Lower leg skin (tissue), 3 donors: ENCODE measurements at regions not wholly inside any gene's neighbourhood (a gene's known extent, or its start where the extent isn't known, plus 50 kb on each side); places are given as distances from the start of the nearest gene placed in this dataset.
"Not testable (repeated sequence)": the region's sequence is repeated elsewhere in the genome, so short reads cannot be mapped to it uniquely, and the experiment has no call there.

Experiments
- POLR2A ChIP-seq, 2 donors: fragments of 450-650 bp; IDR thresholded peaks; one replicate each; pipeline ENCODE4 v1.6.1; 2016 to 2017; ENCODE audit warnings: antibody characterized with exemption in 2 of 2, mild to moderate bottlenecking in 1 of 2, moderate library complexity in 1 of 2
- TF ChIP-seq, protein P1 (sequence below), 3 donors: fragments of 450-650 bp; IDR thresholded peaks; one replicate each; pipeline ENCODE4 v1.5.1; 2016; ENCODE audit warnings: antibody characterized with exemption in 3 of 3, mild to moderate bottlenecking in 3 of 3, moderate library complexity in 2 of 3

- TF ChIP-seq, protein P1, sequence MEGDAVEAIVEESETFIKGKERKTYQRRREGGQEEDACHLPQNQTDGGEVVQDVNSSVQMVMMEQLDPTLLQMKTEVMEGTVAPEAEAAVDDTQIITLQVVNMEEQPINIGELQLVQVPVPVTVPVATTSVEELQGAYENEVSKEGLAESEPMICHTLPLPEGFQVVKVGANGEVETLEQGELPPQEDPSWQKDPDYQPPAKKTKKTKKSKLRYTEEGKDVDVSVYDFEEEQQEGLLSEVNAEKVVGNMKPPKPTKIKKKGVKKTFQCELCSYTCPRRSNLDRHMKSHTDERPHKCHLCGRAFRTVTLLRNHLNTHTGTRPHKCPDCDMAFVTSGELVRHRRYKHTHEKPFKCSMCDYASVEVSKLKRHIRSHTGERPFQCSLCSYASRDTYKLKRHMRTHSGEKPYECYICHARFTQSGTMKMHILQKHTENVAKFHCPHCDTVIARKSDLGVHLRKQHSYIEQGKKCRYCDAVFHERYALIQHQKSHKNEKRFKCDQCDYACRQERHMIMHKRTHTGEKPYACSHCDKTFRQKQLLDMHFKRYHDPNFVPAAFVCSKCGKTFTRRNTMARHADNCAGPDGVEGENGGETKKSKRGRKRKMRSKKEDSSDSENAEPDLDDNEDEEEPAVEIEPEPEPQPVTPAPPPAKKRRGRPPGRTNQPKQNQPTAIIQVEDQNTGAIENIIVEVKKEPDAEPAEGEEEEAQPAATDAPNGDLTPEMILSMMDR (IDR thresholded peaks at IDR 0.05) = not testable (repeated sequence)
- TF ChIP-seq POLR2A (IDR thresholded peaks at IDR 0.05) = not testable (repeated sequence)
Observed at GRCh38 chr5:168143521-168143920, 147.9 kb upstream of the WWC1 start.
